Stimulated activated CD4-positive, alpha-beta T cell treated with anti-CD3 and anti-CD28 coated beads, Interleukin-4, amount 100 ng/mL, for 1 hour (primary cell): ENCODE measurements at regions not wholly inside any gene's neighbourhood (a gene's known extent, or its start where the extent isn't known, plus 50 kb on each side); places are given as distances from the start of the nearest gene placed in this dataset.
A peak's percentile ranks its signal among the peaks of the same experiment; 100 is the strongest.

Experiments
- DNase-seq: peaks from one replicate; pipeline ENCODE4 v3.0.0-alpha.2; 2020

DNA sequence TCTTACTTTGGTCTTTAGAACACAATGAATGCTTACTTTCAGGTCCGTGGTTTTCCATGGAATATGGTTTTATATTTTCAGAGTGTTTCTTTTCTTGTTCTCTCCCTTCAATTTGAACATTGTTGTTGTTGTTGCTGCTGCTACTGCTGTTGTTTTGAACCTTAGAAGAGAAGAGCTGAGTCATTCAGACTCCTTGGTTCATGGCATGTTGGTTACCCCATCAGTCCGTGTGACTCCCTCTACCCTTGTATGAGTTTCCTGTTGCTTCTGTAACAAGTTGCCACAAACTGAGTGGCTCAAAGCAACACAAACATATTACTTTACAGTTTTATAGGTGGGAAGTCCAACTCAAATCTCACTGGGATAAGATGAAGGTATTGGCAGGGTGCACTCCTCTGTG, 511.0 kb downstream of the INSC start:
- no peak for DNase-seq

DNA sequence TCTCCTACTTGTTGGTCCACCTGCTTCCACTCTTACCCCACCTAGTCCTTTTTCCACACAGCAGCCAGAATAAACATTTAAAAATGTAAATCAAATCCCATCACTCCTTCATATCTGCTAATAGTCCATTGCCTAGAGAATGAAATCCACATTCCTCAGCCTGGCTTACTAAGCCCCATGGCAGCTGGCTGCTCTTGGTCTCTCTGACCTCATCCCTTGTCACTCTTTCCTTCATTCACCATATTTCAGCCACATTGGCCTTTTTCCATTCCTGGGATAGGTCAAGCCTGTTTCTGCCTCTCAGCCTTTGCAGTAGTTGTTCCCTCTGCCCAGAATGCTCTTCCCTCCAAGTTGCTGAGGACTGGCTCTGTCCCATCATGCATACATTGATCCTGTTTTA, 512.8 kb downstream of the INSC start:
- DNase-seq: no peak

DNA sequence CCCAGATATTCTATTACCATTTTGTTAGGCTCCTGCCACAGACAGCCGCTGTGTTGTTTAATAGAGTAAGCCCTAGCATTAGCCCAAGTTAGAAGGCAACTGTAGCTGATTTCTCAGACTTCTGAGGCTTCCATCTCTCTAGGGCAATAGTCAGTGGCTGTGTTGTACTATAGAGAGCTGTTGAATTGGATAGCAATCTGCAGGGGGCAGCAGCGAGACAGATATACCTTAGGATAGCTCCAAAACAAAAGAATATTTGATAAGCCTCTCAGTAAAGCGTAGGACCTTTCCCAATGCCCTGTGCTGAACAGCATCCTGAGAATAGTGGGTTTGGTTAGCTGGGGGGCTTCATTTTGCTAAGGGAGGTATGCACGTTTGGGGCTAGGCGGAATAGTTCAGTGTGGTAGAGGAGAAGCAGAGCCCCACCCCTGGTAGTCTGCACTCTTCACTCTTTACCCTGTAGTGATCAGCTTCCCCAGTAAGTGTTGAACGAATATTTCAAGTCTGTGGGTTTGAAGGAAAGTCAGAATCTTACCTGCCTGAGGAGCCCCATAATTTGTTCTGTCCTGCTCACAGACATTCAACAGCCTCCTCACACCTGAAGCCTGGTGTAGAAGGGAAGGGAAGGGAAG, 515.1 kb downstream of the INSC start:
- DNase-seq: no peak

DNA sequence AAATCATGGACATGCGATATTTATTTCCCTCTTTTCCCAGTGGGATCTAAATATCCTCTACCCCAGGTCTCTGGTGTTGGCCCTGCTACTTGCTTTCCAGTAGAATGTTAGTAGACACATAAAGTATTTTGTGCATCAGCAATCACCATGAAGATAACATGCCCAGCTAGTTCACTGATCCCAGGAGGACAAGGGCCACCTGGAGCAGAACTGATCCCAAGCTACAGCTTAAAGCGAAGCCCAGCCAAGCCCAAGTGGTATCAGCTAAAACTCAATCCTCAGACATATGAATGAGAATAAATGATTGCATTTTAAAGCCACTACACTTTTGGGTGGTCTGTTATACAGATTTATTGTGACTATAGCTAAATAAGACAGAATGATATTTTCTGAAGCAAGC, 516.2 kb downstream of the INSC start:
- no peak for DNase-seq

DNA sequence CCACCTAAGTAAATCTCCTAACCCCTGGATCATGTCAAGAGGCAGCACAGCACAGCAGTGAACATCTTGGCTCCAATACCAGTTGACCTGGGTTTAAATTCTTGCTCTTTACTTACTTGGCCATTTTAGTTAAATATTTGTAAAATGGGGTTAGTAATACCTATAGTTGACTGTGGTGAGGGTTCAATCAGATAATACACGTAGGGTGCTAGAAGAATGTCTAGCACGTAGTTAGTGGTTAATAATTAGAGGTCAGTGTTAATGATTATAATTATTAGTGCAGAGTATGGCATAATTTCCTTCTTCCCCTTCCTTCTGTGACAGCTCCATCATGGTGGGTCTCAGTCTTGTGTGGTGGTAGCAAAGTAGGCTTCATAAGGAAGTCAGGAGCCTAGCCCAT, 520.8 kb downstream of the INSC start:
- no peak for DNase-seq

DNA sequence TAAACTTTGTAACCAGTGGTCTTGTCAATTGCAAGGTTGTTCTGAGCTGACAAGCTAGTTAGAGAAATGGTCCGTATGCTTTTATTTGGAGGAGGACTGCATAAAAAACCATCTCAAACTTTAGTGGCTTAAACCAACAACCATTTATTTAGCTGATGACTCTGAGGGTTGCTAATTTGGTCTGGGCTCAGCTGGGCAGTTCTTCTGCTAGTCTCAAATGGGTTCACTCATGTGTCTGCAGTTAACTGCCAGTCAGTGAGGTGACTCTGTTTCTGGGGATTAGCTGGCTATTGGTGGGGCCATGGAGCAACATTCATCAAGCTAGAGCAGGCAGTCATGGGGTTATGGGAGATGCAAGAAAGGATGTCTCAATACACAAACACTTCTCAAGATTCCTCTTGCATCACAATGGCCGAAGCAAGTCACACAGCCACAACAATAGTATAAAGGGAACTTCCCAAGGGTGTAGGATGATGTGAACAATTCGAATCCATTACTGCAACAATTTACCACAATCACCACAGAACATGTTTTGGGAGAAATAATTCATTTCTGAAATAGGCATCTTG, 521.9 kb downstream of the INSC start:
- no peak for DNase-seq

DNA sequence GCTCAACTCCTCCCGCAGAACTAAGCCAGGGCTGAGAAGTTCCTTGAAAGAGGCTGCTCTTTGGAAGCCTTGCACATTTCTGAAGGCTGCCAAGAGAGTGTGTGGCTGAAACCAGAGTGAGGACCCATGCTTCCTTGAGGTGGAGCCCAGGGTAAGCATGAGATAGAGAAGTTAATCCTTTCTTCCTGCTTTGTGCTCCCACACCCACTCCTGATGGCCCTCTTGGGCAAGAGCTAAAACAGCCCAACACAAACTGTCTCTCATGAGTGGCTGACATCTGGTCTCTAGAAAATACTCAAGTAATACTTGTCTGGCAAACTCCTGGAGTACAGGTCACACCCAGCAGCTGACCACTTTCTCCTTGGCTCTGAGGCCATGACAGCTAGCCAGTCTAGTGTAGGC, 523.7 kb downstream of the INSC start:
- no peak for DNase-seq

DNA sequence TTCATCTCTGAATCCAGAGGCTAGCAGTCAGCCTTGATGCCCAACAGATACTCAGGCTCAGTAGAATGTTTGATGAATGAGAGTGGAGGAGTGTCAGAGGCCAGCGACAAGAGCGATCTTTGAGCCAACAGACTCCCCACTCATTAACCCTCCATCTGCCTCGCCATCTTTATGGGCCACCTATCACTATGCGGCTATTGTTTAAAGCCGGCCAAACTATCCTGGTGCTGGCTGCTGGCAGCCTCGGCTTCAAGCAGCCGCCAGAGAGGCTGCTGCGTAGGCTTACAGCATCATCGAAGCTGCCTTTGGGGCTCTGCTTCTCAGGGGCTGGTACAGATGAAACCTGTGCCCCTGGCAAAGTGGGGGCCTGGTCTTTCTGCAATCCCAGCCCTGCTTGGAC, 525.6 kb downstream of the INSC start:
- DNase-seq: no peak

DNA sequence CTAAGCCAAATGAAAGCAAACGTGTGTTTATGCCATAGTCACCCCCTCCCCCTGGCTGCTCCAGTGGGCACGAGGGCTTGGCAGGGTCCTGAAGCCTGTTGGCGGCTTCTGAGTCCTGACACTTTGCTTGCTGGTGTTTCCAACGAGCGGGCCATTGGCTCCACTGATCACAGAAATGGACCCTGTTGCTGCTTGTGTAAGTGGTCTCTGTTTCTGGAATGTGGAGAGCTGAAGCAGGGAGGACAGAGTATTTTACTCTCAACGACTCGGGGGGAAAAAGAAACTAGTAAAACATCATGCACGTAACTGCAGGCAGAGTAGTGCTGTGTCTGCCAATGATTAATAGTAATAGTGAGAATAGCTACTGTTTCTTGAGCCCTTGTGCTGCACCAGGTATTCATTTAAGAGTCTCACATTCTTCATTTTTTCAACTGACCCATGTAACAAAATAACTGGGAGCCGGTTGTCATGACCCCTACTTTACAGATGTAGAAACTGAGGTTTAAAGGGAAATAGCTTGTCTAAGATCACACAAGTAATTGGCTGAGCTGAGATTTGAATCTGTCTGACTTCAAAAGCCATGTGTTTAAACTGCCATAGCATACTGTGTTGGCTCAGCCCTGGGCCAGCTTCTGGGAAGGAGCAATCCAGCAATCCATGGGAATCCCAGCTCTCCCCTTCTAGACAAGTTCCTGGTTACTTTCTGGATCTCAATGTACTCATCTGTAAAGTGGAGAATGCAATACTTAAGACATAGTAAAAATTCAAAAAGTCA, 526.7 kb downstream of the INSC start:
- DNase-seq: no peak

DNA sequence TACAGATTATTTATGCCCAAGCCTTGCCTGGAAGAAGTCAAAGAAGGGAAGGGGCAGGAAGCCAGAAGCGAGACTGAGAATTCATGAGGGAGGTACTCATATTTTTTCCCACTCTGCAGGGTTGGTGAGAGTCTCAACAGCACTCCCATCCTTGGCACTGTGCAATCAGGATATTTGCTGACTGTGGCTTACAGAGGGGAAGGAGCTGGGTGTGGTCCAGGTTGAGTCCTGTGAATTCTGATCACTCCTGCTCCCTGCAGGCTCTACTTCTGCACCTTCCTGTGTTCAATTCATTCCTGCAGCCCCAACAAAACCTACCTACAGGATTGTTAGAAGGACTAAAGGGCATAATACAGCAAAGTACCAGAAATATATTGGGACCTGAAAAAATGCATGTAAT, 530.5 kb downstream of the INSC start:
- no peak for DNase-seq

DNA sequence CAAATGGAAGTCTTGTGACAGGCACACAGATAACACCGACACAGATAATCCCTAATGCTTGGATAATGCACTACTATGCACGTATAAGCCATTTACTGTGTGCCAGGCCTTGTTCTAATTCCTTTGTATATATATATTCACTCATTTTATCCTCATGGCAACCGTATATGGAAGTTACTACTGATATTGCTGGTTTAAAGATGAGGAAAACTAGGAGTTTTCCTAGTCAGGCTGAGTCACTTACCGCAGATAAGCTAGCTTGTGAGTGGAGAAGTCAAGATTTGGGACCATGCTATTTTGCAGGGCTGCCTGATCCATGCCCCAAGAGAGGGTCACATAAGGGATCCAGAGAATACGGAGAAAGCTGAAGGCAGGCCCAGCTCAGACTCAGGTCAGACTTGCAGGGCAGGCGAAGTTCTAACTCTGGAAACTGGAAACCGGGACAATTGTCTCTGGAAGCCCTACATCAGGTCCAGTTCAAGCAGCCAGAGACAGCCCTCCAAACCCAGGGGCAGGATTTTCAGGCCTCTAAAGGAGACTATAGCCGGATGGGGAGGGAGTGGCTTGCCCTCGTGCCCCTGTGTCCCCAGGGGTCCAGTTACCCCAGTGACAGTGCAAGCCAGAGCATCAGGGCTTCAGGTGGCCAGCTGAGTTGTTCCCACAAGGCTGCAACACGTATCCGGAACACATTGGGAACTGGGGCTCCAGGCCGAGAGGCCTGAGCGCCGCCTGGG, 534.8 kb downstream of the INSC start:
- DNase-seq: no peak

DNA sequence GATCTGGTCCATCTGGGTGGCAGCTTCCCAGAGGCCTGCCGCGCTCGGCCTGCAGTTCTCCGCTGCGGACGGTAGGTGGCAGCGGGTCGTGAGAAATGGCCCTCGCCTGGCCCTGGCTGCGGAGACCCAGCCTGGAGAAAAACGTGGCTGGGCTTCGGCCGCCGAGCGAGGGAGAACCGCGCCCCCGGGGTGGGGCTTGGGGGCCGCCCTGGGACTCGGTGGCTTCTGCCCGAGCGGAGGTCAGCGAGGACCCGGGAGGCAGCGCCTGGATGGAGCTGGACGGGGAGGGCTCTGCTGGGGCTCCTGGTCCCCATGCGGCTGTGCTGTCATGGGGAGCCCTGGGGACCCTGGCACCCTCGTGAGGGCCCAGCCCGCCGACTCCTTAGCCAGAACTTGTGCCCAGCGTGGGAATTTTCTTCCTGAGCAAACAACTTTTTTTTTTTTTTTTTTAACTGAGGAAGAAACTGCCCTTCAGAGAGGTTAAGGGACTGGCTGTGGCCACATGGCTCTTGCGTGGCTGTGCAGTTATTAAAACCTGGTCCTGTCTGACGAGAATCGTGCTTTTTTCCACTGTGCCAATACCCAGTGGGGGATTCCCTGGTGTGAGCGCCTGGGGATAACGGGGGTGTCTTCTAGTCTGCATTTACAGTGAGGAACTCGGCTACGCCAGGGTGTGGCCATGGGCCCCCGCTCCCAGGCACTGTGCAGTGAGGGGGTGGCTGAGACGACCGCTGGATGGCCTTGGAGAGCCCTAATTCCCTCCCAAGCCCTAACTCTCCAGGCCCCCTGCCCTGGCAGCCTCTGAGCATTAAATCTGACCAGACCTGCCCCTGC, 535.6 kb downstream of the INSC start:
- peak; percentile 73 for DNase-seq

DNA sequence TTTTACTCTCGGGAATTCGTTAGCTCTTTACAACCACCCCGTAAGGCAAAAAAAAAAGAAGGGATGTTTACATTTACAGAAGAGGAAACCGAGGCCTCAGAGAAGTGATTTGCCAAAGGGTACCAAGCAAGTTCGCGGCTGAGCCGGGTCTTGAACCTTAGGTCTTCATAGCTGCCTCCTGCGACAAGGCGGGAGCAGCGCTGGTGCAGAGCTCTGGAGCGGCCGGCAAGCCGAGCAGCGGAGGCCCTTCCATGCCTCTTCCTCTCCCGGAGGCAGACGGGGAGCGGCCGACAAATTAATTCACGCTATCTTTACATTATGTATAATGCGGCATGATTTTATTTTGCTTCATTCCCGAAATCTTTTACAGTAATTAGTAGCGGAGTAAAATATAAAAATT, 536.3 kb downstream of the INSC start:
- no peak for DNase-seq

DNA sequence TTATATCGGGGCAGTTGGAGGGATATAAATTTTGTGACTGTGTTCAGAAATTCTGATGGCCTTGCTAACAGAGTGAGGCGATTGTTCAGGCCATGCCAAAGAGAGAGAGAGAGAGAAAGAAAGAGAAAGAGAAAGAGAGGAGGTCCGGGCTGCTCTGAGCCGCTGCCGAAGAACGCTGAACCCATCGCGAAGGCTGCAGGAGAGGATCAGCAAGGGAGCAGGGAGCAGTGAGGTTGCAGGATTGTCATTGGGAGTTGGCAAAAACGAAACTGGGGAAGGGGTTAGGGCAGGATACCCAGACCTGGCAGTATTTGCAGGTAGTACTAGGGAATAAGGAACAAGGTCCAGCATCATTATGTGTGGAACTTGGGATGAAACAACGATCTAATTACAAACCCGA, 537.1 kb downstream of the INSC start:
- no peak for DNase-seq

DNA sequence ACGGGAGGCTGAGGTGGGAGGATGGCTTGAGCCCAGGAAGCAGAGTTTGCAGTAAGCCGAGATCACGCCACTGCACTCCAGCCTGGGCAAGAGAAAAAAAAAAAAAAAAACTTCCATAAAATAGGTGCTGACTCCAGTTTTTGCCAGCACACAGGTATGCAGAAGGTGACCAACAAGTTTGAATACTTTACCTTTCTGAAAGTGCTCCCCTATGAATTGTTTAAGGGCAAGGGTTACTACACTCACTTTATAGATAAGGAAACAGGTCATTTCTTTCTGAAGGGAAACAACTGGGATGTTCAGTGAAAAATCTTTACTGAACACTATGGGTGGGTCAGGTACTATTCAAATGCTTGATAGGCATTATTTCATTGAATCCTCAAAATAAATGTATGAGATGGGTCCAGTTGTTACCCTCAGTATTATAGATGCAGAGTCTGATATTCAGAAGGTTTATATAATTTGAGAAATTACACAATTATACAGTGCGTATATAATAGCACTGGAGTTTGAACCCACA, 538.5 kb downstream of the INSC start:
- no peak for DNase-seq

DNA sequence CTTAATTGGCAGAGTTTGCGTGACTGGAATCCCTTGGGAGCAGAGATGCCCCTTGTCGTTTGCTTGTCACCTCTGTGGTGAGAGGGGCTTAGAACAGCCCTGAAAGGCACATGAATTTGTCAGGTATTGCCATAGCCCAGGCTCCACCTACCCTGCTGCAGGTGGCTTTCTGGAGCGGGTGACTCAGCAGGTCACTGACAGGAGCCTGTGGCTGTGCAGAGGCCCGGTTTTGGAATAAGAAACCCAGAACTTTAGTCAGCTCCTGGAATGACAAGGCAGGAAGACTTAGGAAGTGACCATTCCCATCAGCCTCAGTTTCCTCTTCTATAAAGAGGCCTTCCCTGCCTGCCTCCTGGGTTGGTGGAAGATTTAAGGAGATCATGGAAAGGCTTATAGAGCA, 539.7 kb downstream of the INSC start:
- DNase-seq: no peak

DNA sequence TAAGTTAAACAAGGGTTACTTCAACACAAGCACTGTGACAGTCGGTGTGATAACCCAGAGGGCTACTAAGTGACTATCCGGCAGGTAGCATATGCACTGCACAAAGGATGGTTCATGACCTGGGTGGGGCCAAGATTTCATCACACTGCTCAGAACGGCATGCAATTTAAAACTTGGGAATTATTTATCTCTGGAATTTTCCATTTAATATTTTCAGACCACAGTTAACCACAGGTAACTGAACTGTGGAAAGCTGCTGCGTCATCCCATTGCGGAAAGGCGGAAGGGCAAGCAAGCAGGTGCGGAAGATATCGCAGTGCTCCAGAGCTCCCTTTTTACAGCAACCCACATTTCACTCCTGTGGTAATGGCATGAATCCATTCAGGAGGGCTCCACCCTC, 540.8 kb downstream of the INSC start:
- no peak for DNase-seq

DNA sequence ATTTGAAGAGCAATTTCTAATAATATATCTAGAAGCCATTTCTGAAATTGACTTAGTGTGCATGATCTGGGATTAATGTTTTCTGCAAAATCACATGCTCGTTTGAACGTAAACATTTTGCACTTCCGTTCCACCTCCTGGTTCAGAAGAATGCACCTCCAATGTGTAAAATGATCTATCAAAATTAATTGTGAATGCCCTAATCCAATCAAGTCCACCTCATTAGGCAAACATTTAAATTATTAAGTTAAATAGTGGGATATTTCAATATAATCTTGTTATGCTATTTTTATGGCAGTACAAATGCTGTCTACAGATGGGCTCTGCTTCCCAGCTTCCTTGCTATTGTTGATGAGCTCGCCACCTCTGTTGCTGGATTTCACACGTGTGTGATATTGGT, 542.5 kb downstream of the INSC start:
- no peak for DNase-seq

DNA sequence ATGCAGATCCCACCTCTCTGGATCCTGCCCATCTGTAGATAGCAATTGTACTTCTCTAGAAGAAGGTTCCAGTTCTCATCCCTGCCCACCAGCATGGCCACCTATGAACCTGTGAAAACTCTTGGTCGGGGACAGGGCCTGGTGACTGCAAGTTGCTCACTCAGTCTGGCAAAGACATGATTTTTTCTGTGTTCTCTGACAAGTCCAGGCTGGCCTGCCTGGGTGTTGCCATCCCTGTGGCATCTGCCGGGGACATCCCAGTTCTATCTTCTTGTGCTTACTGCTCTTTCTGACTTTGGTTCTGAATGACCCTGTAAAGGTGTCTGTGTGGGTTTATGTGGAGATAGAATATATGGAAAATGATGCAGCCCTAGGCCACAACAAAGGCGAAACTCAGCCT, 545.8 kb downstream of the INSC start:
- DNase-seq: no peak

DNA sequence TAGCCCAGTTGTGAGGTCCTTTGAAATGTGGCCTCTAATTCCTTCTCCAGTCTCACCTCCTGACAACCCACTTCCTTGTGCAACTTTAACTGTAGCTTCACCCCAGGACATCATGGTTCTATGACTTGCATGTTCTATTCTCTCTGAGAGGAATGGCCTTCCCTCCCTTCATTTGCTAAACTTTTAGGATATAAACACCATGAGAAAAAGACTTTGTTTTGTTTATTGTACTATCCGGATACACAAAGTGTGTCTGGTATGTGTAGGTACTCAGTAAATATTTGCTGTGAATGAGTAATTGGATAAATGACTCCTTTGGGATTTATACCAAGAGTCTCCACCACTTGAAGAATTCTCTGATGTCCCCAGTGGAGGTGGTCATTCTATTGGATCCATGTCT, 547.6 kb downstream of the INSC start:
- no peak for DNase-seq

DNA sequence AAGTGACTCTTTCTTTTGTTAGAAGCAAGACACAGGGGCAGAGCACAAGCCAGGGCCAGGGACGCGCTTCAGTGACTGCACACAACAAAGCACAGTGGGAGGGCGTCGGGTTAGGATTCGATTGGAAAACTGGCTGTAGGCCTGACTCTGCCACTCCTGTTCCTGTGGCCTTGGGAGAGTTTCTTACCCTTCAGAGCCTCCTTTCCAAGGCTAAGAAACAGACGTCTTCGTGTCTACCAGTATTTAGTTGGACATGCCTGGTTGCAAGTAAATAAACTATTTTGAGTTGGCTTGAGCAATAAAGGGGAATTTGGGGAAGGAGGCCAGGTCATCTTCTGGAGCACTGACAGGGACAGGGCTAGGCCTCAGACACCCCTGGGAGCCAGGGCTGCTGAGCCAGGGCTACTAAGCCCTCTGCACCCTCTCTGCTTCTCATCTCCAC, 549.1 kb downstream of the INSC start:
- no peak for DNase-seq

DNA sequence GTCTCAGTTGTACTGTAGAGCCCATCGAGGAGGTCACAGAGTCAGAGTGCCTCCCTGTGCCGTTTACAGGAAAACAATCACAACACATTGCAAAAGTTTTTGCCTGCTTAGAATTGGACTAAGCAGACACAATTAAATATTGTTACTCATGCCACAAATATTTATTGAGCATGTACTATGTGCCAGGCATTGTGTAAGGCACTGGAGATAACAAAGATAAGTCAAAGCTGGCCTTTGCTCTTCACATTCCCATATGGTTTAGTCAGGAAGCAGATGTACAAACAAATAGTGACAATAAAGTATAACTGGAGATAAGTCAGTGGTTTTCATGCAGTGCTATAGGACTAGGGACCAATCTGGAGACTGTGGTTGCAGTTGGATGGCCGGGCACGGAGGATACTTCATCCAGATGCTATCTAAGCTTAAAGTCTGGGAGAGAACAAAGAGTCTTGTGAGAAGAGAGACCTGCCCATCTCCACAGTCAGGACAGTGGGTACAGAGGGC, 550.7 kb downstream of the INSC start:
- no peak for DNase-seq
